OCI-LY7 (cell line): ENCODE measurements at regions not wholly inside any gene's neighbourhood (a gene's known extent, or its start where the extent isn't known, plus 50 kb on each side); places are given as distances from the start of the nearest gene placed in this dataset.

Experiments used
- BruUV-seq: library from RNA; stranded (reverse); fragments of 400-500 nt; replicated peaks from 2 replicates; lab custom pipeline; 2021; lab: Mats Ljungman, UMichigan
- CTCF ChIA-PET: fragments of 300-600 bp; sonication (Branson Sonifier 250); formaldehyde crosslinking; loops from one replicate; lab custom pipeline; 2022; ENCODE audit warnings: antibody characterized with exemption; ENCODE audit not compliant: unreplicated experiment; lab: Charles Lee
- POLR2A ChIA-PET: fragments of 300-600 bp; sonication (Branson Sonifier 250); formaldehyde crosslinking; loops from one replicate; lab custom pipeline; 2022; ENCODE audit warnings: antibody characterized with exemption; lab: Charles Lee
- DNase-seq: peaks from one replicate; pipeline ENCODE4 v3.0.0-alpha.2; 2015; ENCODE audit warnings: low spot score
- H2AFZ ChIP-seq: fragments of 200-600 bp; sonication (generic), shearing (Covaris generic); 2 replicates; pipeline ENCODE4 v1.6.1; 2014; ENCODE audit warnings: mild to moderate bottlenecking, antibody characterized with exemption, low read length, moderate library complexity
- H3K27ac ChIP-seq: fragments of 200-600 bp; sonication (generic); 2 replicates; pipeline ENCODE4 v1.5.1; 2014; ENCODE audit warnings: mixed run types, low read depth, mild to moderate bottlenecking, moderate library complexity, low read length, inconsistent platforms; ENCODE audit not compliant: poor library complexity, severe bottlenecking
- H3K36me3 ChIP-seq: fragments of 200-600 bp; sonication (generic); 2 replicates; pipeline ENCODE4 v1.6.1; 2014; ENCODE audit warnings: mild to moderate bottlenecking, antibody characterized with exemption, low read length, moderate library complexity, mixed read lengths; ENCODE audit not compliant: insufficient read depth
- H3K4me1 ChIP-seq: fragments of 200-600 bp; sonication (generic); 2 replicates; pipeline ENCODE4 v1.5.1; 2014; ENCODE audit warnings: mild to moderate bottlenecking, low read length; ENCODE audit not compliant: insufficient read depth, poor library complexity, severe bottlenecking
- H3K4me2 ChIP-seq: fragments of 200-600 bp; sonication (generic); 2 replicates; pipeline ENCODE4 v1.6.1; 2014; ENCODE audit warnings: mild to moderate bottlenecking, low read length
- H3K4me3 ChIP-seq: fragments of 200-600 bp; sonication (generic); 2 replicates; pipeline ENCODE4 v1.5.1; 2014; ENCODE audit warnings: mild to moderate bottlenecking, low read depth, low read length; ENCODE audit not compliant: poor library complexity, severe bottlenecking
- H3K79me2 ChIP-seq: fragments of 200-600 bp; sonication (generic); 2 replicates; pipeline ENCODE4 v1.6.1; 2016; ENCODE audit warnings: low read depth, mild to moderate bottlenecking, low read length, moderate library complexity, mixed read lengths; ENCODE audit not compliant: insufficient read depth
- H3K9me2 ChIP-seq: fragments of 200-600 bp; sonication (generic); 2 replicates; pipeline ENCODE4 v1.6.1; 2016; ENCODE audit warnings: mild to moderate bottlenecking, low read length, mixed read lengths; ENCODE audit not compliant: insufficient read depth
- H3K9me3 ChIP-seq: fragments of 200-600 bp; sonication (generic); 2 replicates; pipeline ENCODE4 v1.6.1; 2014; ENCODE audit warnings: mild to moderate bottlenecking, mixed run types, low read length, mixed read lengths
- H4K20me1 ChIP-seq: fragments of 200-600 bp; sonication (generic); 2 replicates; pipeline ENCODE4 v1.6.1; 2014; ENCODE audit warnings: mild to moderate bottlenecking, antibody characterized with exemption, low read length, moderate library complexity, mixed read lengths; ENCODE audit not compliant: insufficient read depth
- CTCF ChIP-seq: fragments of 200-600 bp; sonication (generic); conservative IDR thresholded peaks from 2 replicates; pipeline ENCODE4 v1.5.1; 2014; ENCODE audit warnings: mild to moderate bottlenecking, antibody characterized with exemption, low read length, moderate library complexity, mixed read lengths
- EZH2phosphoT487 ChIP-seq: fragments of 200-600 bp; sonication (generic); IDR thresholded peaks from 2 replicates; pipeline ENCODE4 v1.6.1; 2018; ENCODE audit warnings: low read depth, borderline replicate concordance, mild to moderate bottlenecking, mixed run types, antibody characterized with exemption, low read length, moderate library complexity, mixed read lengths
- intact Hi-C: fragments of 100-400 bp; cut with micrococcal nuclease; formaldehyde crosslinking; loops from one replicate; pipeline ENCODE4 v1.10.0; 2022; ENCODE audit not compliant: unreplicated experiment

DNA sequence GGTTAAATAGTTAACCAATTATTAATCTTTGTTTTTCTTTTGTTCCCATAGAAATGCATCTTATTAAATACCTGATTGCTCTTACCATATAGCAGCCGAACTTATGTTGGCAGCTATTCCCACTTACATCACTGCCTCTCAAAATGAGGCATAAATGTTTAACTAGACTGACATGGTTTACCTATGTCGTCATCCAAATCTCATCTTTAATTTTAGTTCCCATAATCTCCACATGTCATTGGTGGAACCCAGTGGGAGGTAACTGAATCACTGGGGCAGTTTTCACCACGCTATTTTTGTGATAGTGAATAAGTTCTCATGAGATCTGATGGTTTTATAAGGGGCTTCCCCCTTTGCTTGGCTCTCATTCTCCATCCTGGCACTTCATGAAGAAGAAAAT, 499.2 kb upstream of the ATP2B1 start:
- Histone ChIP-seq H3K36me3 (no peaks in the 10 kb centered on the region), H3K27ac (no peak overlapping the region), H3K9me2 (no peaks in the 10 kb centered on the region), H4K20me1 (no peaks in the 10 kb centered on the region), H3K4me2 (no peak overlapping the region), H2AFZ (no peak overlapping the region), H3K9me3 (no peaks in the 10 kb centered on the region), H3K4me1 (no peaks in the 10 kb centered on the region), H3K79me2 (no peaks in the 10 kb centered on the region), H3K4me3 (no peak overlapping the region)
- DNase-seq, result no peak
- intact Hi-C loops, result no loop called here
- no peak for TF ChIP-seq CTCF
- ChIA-PET CTCF (no interaction called here), POLR2A (no interaction called here)
- no TSS peak for BruUV-seq

DNA sequence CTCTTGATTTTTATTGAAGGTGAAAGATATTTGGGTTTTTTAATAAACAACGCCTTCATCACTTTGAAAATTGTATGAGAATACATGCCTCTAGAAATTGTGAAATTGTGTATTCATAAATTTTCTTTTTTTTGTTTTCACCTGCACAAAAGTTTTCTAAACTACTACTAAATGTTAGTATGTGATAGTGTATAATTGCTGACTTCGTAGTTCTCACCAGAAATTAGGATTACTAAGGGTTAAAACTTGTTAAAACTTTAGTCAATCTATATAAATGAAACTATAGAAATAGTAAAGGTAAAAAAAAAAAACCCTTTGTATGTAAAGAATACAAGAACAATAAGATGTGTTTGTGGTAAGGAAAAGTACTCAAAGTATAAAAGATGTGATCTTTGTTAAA, 496.5 kb upstream of the ATP2B1 start:
- no TSS peak for BruUV-seq
- CTCF ChIA-PET, result no interaction called here
- POLR2A ChIA-PET, result no interaction called here

GRCh38 chr12:90203556-90203955, 494.9 kb upstream of the ATP2B1 start:
- no peak for DNase-seq
- no peak overlapping the region for H3K4me2 ChIP-seq
- H3K4me3 ChIP-seq, result no peak overlapping the region
- no peak for TF ChIP-seq CTCF
- no peak for TF ChIP-seq EZH2phosphoT487
- no peaks in the 10 kb centered on the region for H4K20me1 ChIP-seq
- H3K4me1 ChIP-seq, result no peaks in the 10 kb centered on the region
- no peaks in the 10 kb centered on the region for H3K9me2 ChIP-seq
- ChIA-PET CTCF (no interaction called here), POLR2A (interaction anchor here (0.6 to 0.7 kb wide), 3 partner anchors 12 to 659 kb away, joined by 3 to 4 read pairs (median 3); no protein-coding TSS in a partner anchor)
- no TSS peak for BruUV-seq
- intact Hi-C loops, result no loop called here
- no peaks in the 10 kb centered on the region for H3K79me2 ChIP-seq
- H3K9me3 ChIP-seq, result no peaks in the 10 kb centered on the region
- no peak overlapping the region for H3K27ac ChIP-seq
- H2AFZ ChIP-seq, result no peak overlapping the region
- H3K36me3 ChIP-seq, result no peaks in the 10 kb centered on the region

More for the DNA sequence above, 496.5 kb upstream of the ATP2B1 start:
- Histone ChIP-seq H3K4me2 (no peak overlapping the region), H3K4me3 (no peak overlapping the region), H3K36me3 (no peaks in the 10 kb centered on the region), H3K9me3 (no peaks in the 10 kb centered on the region), H4K20me1 (no peaks in the 10 kb centered on the region), H2AFZ (no peak overlapping the region), H3K4me1 (no peaks in the 10 kb centered on the region), H3K9me2 (no peaks in the 10 kb centered on the region), H3K79me2 (no peaks in the 10 kb centered on the region), H3K27ac (no peak overlapping the region)
- DNase-seq, result no peak
- intact Hi-C loops, result no loop called here
- no peak for TF ChIP-seq EZH2phosphoT487
- TF ChIP-seq CTCF, result no peak
